Duodenal mucosa (tissue), 2 donors: ENCODE measurements at regions not wholly inside any gene's neighbourhood (a gene's known extent, or its start where the extent isn't known, plus 50 kb on each side); places are given as distances from the start of the nearest gene placed in this dataset.
"Not testable (repeated sequence)": the region's sequence is repeated elsewhere in the genome, so short reads cannot be mapped to it uniquely, and the experiment has no call there.

Experiments used
- H3K27ac ChIP-seq: one replicate; pipeline ENCODE4 v1.7.0; 2013; ENCODE audit warnings: low read depth, low read length
- H3K27me3 ChIP-seq, 2 donors: one replicate each; pipeline ENCODE4 v1.7.0; 2013; ENCODE audit warnings: low read length in 2 of 2, control low read depth in 1 of 2; ENCODE audit not compliant: insufficient read depth in 2 of 2, control insufficient read depth in 1 of 2
- H3K36me3 ChIP-seq, 2 donors: one replicate each; pipeline ENCODE4 v1.7.0; 2013; ENCODE audit warnings: low read length in 2 of 2, control low read depth in 1 of 2; ENCODE audit not compliant: insufficient read depth in 2 of 2, control insufficient read depth in 1 of 2
- H3K4me1 ChIP-seq, 2 donors: one replicate each; pipeline ENCODE4 v1.7.0; 2013; ENCODE audit warnings: low read length in 2 of 2, control low read depth in 1 of 2; ENCODE audit not compliant: insufficient read depth in 2 of 2, control insufficient read depth in 1 of 2
- H3K4me3 ChIP-seq, 2 donors: one replicate each; pipeline ENCODE4 v1.7.0; 2013; ENCODE audit warnings: low read length in 2 of 2, low read depth in 1 of 2
- H3K9ac ChIP-seq, 2 donors: one replicate each; pipeline ENCODE4 v1.7.0; 2013; ENCODE audit warnings: low read length in 2 of 2, low read depth in 1 of 2
- H3K9me3 ChIP-seq, 2 donors: one replicate each; pipeline ENCODE4 v1.7.0; 2013; ENCODE audit warnings: low read length in 2 of 2, control low read depth in 1 of 2; ENCODE audit not compliant: control insufficient read depth in 1 of 2

DNA sequence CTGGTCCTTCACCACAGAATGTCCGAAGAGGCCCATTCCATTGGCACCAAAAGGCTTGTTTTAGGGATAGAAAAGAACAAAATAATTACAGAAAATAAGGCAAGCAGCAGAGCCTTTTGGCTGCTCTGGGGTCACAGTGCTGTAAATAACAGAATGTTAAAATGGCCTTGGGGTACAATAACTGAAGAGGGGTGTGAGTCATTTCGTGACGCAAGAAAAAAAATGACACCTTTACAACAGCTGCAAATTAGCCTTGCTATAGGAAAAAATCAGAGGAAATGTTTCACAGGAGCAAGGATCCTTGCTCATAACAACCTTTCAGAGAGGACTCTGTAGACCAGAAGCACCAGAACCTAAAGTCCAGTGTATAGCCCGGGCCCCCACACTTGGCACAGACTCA is 483.4 kb downstream of the OMA1 start:
- no peaks in the 10 kb centered on the region for H3K27me3 ChIP-seq
- H3K9me3 ChIP-seq = no peaks in the 10 kb centered on the region
- no peak overlapping the region for H3K27ac ChIP-seq
- no peak overlapping the region for H3K9ac ChIP-seq
- no peaks in the 10 kb centered on the region for H3K4me1 ChIP-seq
- no peaks in the 10 kb centered on the region for H3K36me3 ChIP-seq
- H3K4me3 ChIP-seq = no peak overlapping the region

DNA sequence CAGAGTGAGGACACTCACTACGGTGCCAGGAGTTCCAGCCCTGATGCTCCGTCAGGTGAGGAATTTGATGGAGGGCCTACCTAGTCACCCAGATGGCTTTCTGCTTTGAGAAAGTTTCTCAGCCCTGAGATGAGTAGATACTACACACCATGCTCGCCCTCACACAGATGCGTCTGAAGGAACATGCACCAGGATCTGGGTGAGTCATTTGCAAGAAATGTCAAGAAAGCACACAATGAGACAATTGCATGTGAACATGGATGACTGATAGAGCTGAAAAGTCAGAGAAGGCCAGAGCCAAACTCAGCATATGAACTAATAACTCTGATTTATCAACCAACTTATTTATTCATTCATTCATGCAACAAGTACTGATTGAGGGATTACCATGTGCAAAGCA is 483.9 kb downstream of the OMA1 start:
- Histone ChIP-seq H3K4me1 (no peaks in the 10 kb centered on the region), H3K27ac (no peak overlapping the region), H3K36me3 (no peaks in the 10 kb centered on the region), H3K4me3 (no peak overlapping the region), H3K9me3 (no peaks in the 10 kb centered on the region), H3K9ac (no peak overlapping the region), H3K27me3 (no peaks in the 10 kb centered on the region)

DNA sequence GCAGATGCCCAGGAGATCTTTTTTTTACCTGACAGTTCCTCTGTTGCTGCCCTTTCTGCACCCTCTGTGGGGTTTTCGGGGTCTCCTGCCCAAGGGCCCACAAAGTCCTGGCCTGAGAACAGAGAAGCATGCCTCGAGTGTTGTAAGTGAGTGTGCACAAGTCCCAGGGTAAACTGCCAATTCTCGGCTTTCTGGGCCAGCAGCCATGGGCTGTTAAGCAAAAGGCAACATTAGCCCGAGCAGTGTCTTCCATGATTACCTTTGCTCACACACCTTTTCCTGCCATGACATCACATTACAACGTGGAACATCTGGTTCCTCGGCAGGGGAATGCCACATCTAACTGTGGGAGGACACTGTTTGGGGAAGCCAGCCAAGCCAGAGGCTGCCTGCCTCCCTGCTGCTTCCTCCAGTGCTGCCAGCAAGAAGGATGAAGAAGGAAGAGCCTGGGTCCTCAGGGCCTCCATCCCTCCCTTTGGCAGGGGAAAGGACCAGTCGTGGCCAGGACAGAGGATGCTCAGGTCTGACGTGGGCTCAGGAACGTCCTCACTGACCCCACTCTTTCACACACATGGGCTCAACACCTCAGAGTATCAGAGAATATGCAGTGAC is 485.9 kb downstream of the OMA1 start:
- H3K4me1 ChIP-seq = no peaks in the 10 kb centered on the region
- no peak overlapping the region for H3K4me3 ChIP-seq
- H3K9me3 ChIP-seq = no peaks in the 10 kb centered on the region
- no peak overlapping the region for H3K9ac ChIP-seq
- no peak overlapping the region for H3K27ac ChIP-seq
- no peaks in the 10 kb centered on the region for H3K36me3 ChIP-seq
- H3K27me3 ChIP-seq = no peaks in the 10 kb centered on the region

DNA sequence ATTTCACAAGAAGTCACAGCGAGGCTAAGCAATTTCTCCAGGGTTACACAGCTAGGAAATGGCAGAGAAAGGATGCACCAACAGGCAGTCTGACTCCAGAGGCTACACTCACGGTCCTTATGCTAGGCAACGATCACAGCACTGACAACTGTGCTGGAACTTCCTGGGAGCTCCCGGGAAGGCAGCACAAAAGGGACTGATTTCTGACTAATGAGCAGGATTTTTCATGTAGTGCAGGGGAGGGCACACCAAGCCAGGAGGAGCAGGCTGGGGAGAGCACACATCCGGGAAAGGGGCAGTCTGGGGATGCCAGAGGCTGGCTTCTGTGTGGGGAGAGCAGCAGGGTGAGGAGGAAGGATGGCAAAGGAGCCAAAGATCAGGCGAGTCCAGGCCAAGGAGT is 486.7 kb downstream of the OMA1 start:
- H3K4me1 ChIP-seq = no peaks in the 10 kb centered on the region

DNA sequence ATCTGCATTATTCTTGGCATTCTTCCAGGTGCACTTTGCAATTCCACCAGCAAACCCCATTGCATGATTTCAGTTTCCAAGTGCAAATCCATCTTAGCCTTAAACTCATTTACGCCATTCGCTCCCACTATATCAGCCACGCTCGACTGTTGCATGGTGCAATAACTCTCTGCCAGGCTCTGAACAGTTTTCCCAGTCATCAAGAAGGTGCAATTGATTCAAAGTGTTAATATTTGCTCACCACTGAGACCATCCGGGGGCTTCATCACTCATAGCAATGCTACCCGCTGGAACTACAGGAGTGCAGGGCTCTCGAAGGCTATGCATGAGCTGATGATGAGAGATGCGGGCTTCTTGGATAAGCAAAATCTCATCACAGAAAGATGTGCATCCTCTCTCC is 488.2 kb downstream of the OMA1 start:
- Histone ChIP-seq H3K9me3 (no peaks in the 10 kb centered on the region), H3K27ac (no peak overlapping the region), H3K27me3 (no peaks in the 10 kb centered on the region), H3K4me1 (no peaks in the 10 kb centered on the region), H3K36me3 (no peaks in the 10 kb centered on the region), H3K9ac (no peak overlapping the region), H3K4me3 (no peak overlapping the region)

More for the DNA sequence above, 486.7 kb downstream of the OMA1 start:
- Histone ChIP-seq H3K27me3 (no peaks in the 10 kb centered on the region), H3K9ac (no peak overlapping the region), H3K27ac (no peak overlapping the region), H3K9me3 (no peaks in the 10 kb centered on the region), H3K36me3 (no peaks in the 10 kb centered on the region), H3K4me3 (no peak overlapping the region)

DNA sequence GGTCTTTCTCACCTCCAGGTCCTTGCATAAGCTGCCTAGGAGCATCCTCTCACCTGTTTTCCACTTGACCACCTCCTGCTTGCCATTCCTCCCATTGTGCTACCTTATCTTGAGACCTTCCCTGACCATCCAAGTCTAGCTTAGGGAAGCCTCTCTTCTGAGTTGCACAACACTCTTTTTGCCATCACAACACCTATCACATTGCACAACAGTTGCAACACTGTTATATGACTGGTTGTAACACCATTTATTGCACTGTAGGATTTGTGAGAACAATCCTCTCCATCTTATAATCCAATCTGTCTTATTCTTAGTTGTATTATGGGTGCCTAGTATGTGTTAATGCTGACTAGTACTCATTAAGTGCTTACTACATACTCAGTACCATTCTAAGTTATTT is 488.7 kb downstream of the OMA1 start:
- H3K4me1 ChIP-seq = no peaks in the 10 kb centered on the region
- no peak overlapping the region for H3K4me3 ChIP-seq
- no peaks in the 10 kb centered on the region for H3K36me3 ChIP-seq
- H3K9ac ChIP-seq = no peak overlapping the region
- H3K9me3 ChIP-seq = no peaks in the 10 kb centered on the region
- H3K27me3 ChIP-seq = no peaks in the 10 kb centered on the region
- no peak overlapping the region for H3K27ac ChIP-seq

DNA sequence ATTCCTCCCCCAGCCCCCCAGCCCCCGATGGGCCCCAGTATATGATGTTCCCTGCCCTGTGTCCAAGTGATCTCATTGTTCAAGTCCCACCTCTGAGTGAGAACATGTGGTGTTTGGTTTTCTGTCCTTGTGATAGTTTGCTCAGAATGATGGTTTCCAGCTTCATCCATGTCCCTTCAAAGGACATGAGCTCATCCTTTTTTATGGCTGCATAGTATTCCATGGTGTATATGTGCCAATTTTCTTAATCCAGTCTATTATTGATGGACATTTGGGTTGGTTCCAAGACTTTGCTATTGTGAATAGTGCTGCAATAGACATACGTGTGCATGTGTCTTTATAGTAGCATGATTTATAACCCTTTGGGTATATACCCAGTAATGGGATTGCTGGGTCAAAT is 495.3 kb downstream of the OMA1 start:
- H3K27ac ChIP-seq, H3K27me3 ChIP-seq, H3K36me3 ChIP-seq, H3K4me1 ChIP-seq, H3K4me3 ChIP-seq, H3K9ac ChIP-seq, H3K9me3 ChIP-seq: not testable (repeated sequence)

DNA sequence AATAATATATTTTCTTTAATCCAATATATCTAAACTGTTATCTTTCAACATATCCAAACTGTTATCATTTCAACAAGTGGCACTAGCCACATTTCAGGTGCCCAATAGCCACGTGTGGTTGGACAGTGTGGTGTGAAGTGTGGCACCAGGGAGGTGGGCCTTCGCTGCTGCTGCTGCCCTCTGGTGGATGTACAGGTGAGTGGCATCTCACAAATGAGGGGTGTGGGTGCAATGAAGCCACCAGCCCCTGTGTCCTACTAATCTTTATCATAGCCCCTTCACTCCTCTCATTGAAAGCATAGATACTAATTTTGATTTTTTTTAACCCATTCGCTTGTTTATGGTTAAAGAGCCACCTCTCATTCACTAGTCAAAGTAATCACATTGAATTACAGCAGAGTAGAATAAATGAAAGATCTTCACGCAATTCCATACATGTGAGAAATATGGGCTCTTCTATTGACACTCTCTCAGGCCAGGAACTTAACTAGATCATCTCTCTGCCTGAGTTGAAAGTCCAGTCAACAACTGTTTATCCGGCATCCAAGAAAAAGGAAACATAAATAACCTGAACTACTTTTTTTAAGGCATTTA is 499.2 kb downstream of the OMA1 start:
- Histone ChIP-seq H3K27ac (no peak overlapping the region), H3K36me3 (no peaks in the 10 kb centered on the region), H3K9ac (no peak overlapping the region), H3K27me3 (no peaks in the 10 kb centered on the region), H3K4me3 (no peak overlapping the region), H3K4me1 (no peaks in the 10 kb centered on the region), H3K9me3 (no peaks in the 10 kb centered on the region)

DNA sequence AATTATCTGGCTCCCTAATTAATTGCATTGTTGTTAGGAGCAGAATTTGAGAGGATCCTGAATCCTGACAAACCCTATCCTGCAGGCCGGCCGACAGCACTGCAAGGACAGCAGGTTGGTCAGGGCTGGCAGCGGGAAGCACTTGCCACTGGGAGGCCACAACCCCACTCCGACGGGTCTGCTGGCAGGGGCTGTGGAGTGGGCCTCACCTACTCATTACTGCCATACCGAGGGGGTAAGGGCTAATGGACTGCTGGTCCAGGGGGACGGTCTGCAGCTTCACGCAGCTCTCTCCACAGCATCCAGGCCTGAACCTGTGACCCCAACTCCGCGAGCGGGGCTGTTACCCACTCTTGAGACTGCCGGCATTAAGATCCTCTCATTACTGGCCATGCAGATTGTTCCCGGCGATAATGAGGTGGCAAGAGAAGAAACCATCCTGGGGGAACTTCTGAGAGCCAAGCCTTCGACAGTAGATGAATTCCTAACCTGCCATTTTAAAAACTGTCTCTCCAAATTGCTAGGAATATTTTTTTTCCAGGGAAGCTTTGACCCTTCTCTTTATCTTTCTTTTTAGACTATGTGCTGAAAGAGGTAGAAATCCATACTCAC is 501.3 kb downstream of the OMA1 start:
- Histone ChIP-seq H3K4me3 (no peak overlapping the region), H3K27ac (no peak overlapping the region), H3K27me3 (no peaks in the 10 kb centered on the region), H3K4me1 (no peaks in the 10 kb centered on the region), H3K36me3 (no peaks in the 10 kb centered on the region), H3K9ac (no peak overlapping the region), H3K9me3 (no peaks in the 10 kb centered on the region)

DNA sequence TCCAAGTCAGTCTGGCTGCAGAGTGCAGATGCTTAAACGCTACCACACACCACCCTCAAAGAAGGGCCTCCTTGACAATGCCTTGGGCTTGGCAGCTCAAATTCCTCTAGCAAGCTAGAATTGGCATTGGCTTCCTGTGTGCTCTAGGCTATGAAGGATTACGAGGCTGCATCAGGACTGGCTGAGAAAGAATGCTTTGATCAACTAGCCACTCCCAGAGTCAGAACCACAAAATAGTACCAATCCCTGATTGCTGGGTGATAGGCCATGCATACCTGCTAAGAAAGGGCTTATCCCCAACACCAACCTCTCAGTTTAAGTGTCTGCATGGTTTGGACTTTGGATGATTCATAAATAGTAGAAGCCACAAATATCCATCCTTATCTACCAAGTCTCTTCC is 504.9 kb downstream of the OMA1 start:
- Histone ChIP-seq H3K4me3 (no peak overlapping the region), H3K27ac (no peak overlapping the region), H3K27me3 (peaks cover 0 to 4% of the 10 kb centered on the region in 2 donors), H3K4me1 (no peaks in the 10 kb centered on the region), H3K9me3 (no peaks in the 10 kb centered on the region), H3K9ac (no peak overlapping the region), H3K36me3 (no peaks in the 10 kb centered on the region)
